ENCODE measurements at regions not wholly inside any gene's neighbourhood (a gene's known extent, or its start where the extent isn't known, plus 50 kb on each side); places are given as distances from the start of the nearest gene placed in this dataset.

DNA sequence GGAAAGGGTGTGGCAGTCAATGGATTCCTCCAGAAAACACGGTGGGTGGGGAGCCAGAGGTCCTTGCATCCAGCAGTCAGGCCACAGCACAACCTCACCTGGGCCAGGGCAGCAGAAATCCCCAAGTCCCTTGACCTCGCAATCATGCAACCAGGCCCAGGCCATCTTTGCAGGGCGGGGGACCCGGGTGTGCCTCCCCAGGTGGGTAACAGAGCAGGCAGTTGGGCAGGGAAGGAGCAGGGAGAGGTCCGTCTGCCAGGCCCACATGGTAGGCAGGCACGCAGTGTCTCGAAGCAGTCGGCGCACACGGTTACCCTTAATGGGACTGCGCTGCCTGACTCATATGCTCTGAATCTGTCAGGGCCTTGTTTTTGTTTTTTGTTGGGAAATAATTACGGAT, 153.0 kb downstream of the RBFOX3 start:
- intact Hi-C loops (cut with DNase I; ENCODE audit: low total_unique reads), result no loop called here
- H3K9me3 ChIP-seq, result no peaks in the 10 kb centered on the region
- H3K27me3 ChIP-seq, result no peaks in the 10 kb centered on the region
- TF ChIP-seq, protein P1, sequence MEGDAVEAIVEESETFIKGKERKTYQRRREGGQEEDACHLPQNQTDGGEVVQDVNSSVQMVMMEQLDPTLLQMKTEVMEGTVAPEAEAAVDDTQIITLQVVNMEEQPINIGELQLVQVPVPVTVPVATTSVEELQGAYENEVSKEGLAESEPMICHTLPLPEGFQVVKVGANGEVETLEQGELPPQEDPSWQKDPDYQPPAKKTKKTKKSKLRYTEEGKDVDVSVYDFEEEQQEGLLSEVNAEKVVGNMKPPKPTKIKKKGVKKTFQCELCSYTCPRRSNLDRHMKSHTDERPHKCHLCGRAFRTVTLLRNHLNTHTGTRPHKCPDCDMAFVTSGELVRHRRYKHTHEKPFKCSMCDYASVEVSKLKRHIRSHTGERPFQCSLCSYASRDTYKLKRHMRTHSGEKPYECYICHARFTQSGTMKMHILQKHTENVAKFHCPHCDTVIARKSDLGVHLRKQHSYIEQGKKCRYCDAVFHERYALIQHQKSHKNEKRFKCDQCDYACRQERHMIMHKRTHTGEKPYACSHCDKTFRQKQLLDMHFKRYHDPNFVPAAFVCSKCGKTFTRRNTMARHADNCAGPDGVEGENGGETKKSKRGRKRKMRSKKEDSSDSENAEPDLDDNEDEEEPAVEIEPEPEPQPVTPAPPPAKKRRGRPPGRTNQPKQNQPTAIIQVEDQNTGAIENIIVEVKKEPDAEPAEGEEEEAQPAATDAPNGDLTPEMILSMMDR (IDR thresholded peaks at IDR 0.05), result no peak
- TF ChIP-seq POLR2A (IDR thresholded peaks at IDR 0.05), result no peak
- no peak for DNase-seq
- no peak overlapping the region for H3K27ac ChIP-seq
- no peaks in the 10 kb centered on the region for H3K4me1 ChIP-seq
- H3K4me3 ChIP-seq, result no peak overlapping the region
- H3K36me3 ChIP-seq, result no peaks in the 10 kb centered on the region

DNA sequence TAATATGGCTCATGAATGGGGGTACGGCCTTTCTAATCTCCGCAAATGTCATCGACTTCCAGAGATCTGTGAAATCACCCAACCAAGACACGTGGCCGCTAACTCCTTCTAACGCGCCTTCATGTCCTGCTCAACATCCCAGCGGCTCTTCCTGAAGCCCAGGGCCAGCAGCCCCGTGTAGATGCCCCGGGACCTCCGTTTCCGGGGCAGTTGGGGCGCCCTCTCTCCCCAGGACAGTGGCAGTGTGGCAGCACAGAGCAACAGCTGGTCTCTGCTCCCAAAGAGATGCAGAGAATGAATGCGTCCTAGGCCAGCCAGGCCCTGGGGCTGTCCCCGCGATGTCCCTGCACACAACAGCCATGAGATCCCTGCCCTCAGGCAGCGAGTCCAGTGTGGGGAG, 153.5 kb downstream of the RBFOX3 start:
- no peak overlapping the region for H3K4me3 ChIP-seq
- no peak for DNase-seq
- H3K27me3 ChIP-seq, result no peaks in the 10 kb centered on the region
- intact Hi-C loops (cut with DNase I; ENCODE audit: low total_unique reads), result no loop called here
- no peaks in the 10 kb centered on the region for H3K9me3 ChIP-seq
- H3K4me1 ChIP-seq, result no peaks in the 10 kb centered on the region
- TF ChIP-seq, protein P1 (IDR thresholded peaks at IDR 0.05), result no peak
- no peak for TF ChIP-seq POLR2A (IDR thresholded peaks at IDR 0.05)
- no peak overlapping the region for H3K27ac ChIP-seq
- H3K36me3 ChIP-seq, result no peaks in the 10 kb centered on the region

DNA sequence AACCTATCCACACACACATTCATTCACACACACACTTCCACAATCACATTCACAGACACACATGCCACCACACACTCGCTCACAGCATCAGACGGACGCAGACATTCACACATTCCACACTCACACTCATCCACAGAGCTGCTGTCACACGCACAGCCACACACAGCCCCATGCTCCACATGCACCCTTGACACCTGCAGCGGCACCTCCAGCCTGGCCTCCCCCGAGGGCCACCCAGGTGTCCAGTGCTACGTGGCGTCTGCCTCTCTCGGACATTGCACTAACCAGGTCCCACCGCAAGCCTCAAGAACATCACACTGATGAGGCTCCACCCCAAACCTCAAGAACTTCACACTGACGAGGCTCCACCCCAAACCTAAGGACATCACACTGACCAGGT, 155.2 kb downstream of the RBFOX3 start:
- DNase-seq, result no peak
- Histone ChIP-seq H3K4me3 (no peak overlapping the region), H3K27me3 (no peaks in the 10 kb centered on the region)

DNA sequence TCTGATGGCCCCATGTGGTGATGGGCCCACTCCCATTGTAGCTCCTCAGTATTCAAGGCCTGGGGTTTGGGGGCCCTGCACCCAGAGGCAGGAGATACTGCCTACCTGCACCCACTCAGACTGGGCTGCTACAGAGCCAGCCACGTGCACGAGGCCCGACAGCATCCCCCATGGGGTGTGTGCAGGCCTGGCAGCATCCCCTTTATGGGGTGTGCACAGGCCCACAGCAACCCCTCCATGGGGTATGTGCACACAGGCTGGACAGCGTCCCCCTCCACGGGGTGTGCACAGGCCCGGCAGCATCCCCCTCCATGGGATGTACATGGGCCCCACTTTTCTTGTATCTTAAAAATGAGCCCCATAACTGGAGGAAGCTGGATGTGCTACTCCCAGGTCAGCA, 156.0 kb downstream of the RBFOX3 start:
- DNase-seq, result no peak
- TF ChIP-seq POLR2A (IDR thresholded peaks at IDR 0.05), result no peak
- TF ChIP-seq, protein P1 (IDR thresholded peaks at IDR 0.05), result no peak
- H3K27ac ChIP-seq, result no peak overlapping the region
- H3K4me3 ChIP-seq, result no peak overlapping the region
- H3K36me3 ChIP-seq, result no peaks in the 10 kb centered on the region
- no peaks in the 10 kb centered on the region for H3K4me1 ChIP-seq
- no peaks in the 10 kb centered on the region for H3K9me3 ChIP-seq
- intact Hi-C loops (cut with DNase I; ENCODE audit: low total_unique reads), result no loop called here
- no peaks in the 10 kb centered on the region for H3K27me3 ChIP-seq

More for the DNA sequence above, 155.2 kb downstream of the RBFOX3 start:
- Histone ChIP-seq H3K9me3 (no peaks in the 10 kb centered on the region), H3K36me3 (no peaks in the 10 kb centered on the region), H3K4me1 (no peaks in the 10 kb centered on the region), H3K27ac (no peak overlapping the region)
- TF ChIP-seq, protein P1 (IDR thresholded peaks at IDR 0.05), result no peak
- TF ChIP-seq POLR2A (IDR thresholded peaks at IDR 0.05), result no peak
- intact Hi-C loops (cut with DNase I; ENCODE audit: low total_unique reads), result no loop called here

DNA sequence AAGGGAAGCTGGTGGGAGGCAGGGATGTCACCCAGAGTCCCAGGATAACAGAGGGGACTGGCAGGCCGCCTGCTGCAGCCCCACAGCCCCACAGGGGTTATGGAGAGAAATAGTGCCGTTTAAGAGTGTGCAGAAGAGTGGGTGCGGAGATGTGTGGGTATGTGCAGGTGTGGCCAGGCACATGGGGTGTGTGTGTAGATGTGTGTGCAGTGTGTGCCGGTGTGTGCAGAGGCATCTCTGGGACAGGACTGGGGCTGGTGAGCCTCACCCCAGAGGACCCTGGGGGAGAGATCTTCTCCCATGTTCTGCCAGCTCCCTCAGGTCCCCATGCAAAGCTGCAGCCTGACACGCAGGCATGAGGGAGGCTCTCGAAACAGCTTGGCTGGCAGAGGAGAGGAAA, 157.4 kb downstream of the RBFOX3 start:
- no peaks in the 10 kb centered on the region for H3K9me3 ChIP-seq
- no peaks in the 10 kb centered on the region for H3K4me1 ChIP-seq
- no peaks in the 10 kb centered on the region for H3K27me3 ChIP-seq
- no peak overlapping the region for H3K27ac ChIP-seq
- DNase-seq, result no peak
- no peak overlapping the region for H3K4me3 ChIP-seq
- no peak for TF ChIP-seq POLR2A (IDR thresholded peaks at IDR 0.05)
- TF ChIP-seq, protein P1 (IDR thresholded peaks at IDR 0.05), result no peak
- intact Hi-C loops (cut with DNase I; ENCODE audit: low total_unique reads), result no loop called here
- no peaks in the 10 kb centered on the region for H3K36me3 ChIP-seq

Data from uterus (tissue), 3 donors.